ENCODE measurements at regions not wholly inside any gene's neighbourhood (a gene's known extent, or its start where the extent isn't known, plus 50 kb on each side); places are given as distances from the start of the nearest gene placed in this dataset.

GRCh38 chr9:75448281-75448680 is 360.0 kb downstream of the OSTF1 start:
- Histone ChIP-seq H3K9ac (no peak overlapping the region), H3K79me2 (no peaks in the 10 kb centered on the region), H2AFZ (peak overlapping the region; percentile 63), H3K4me2 (ENCODE audit: low read length) (no peak overlapping the region), H3K36me3 (ENCODE audit: control insufficient read depth, insufficient read depth, low read length) (no peaks in the 10 kb centered on the region), H3K4me3 (ENCODE audit: low read depth, low read length) (no peak overlapping the region), H3K9me3 (ENCODE audit: control insufficient read depth, low read length) (no peaks in the 10 kb centered on the region), H3K4me1 (peaks cover 4% of the 10 kb centered on the region), H3K27ac (no peak overlapping the region), H3K27me3 (ENCODE audit: control insufficient read depth, insufficient read depth, low read length) (no peaks in the 10 kb centered on the region)
- TF ChIP-seq CTCF (IDR thresholded peaks at IDR 0.05) = no peak

GRCh38 chr9:75448955-75449354 is 360.6 kb downstream of the OSTF1 start:
- Histone ChIP-seq H3K4me2 (ENCODE audit: low read length) (no peak overlapping the region), H3K36me3 (ENCODE audit: control insufficient read depth, insufficient read depth, low read length) (no peaks in the 10 kb centered on the region), H3K79me2 (no peaks in the 10 kb centered on the region), H3K27ac (no peak overlapping the region), H3K27me3 (ENCODE audit: control insufficient read depth, insufficient read depth, low read length) (no peaks in the 10 kb centered on the region), H3K9ac (no peak overlapping the region), H3K9me3 (ENCODE audit: control insufficient read depth, low read length) (no peaks in the 10 kb centered on the region), H3K4me1 (peaks cover 4% of the 10 kb centered on the region), H3K4me3 (ENCODE audit: low read depth, low read length) (no peak overlapping the region), H2AFZ (peak overlapping the region; percentile 63)
- TF ChIP-seq CTCF (IDR thresholded peaks at IDR 0.05) = no peak

- no peak overlapping the region for H3K9ac ChIP-seq
- no peak for TF ChIP-seq CTCF (IDR thresholded peaks at IDR 0.05)
- peak overlapping the region; percentile 9 for H2AFZ ChIP-seq
- no peak overlapping the region for H3K27ac ChIP-seq
- H3K27me3 ChIP-seq (ENCODE audit: control insufficient read depth, insufficient read depth, low read length) = no peaks in the 10 kb centered on the region
- no peak overlapping the region for H3K4me3 ChIP-seq (ENCODE audit: low read depth, low read length)
- H3K79me2 ChIP-seq = no peaks in the 10 kb centered on the region
- H3K4me2 ChIP-seq (ENCODE audit: low read length) = no peak overlapping the region
- H3K9me3 ChIP-seq (ENCODE audit: control insufficient read depth, low read length) = no peaks in the 10 kb centered on the region
- no peaks in the 10 kb centered on the region for H3K36me3 ChIP-seq (ENCODE audit: control insufficient read depth, insufficient read depth, low read length)
- peaks cover 7% of the 10 kb centered on the region for H3K4me1 ChIP-seq
These were observed 362.7 kb downstream of the OSTF1 start for GRCh38 chr9:75451045-75451444.

GRCh38 chr9:75451505-75451904 is 363.2 kb downstream of the OSTF1 start:
- Histone ChIP-seq H3K4me2 (ENCODE audit: low read length) (no peak overlapping the region), H3K4me3 (ENCODE audit: low read depth, low read length) (no peak overlapping the region), H3K9ac (no peak overlapping the region), H3K4me1 (peaks cover 7% of the 10 kb centered on the region), H3K27me3 (ENCODE audit: control insufficient read depth, insufficient read depth, low read length) (no peaks in the 10 kb centered on the region), H3K79me2 (no peaks in the 10 kb centered on the region), H3K9me3 (ENCODE audit: control insufficient read depth, low read length) (no peaks in the 10 kb centered on the region), H3K27ac (peak overlapping the region; percentile 8), H2AFZ (peak overlapping the region; percentile 48), H3K36me3 (ENCODE audit: control insufficient read depth, insufficient read depth, low read length) (no peaks in the 10 kb centered on the region)
- no peak for TF ChIP-seq CTCF (IDR thresholded peaks at IDR 0.05)

- H3K27ac ChIP-seq = no peak overlapping the region
- peaks cover 7% of the 10 kb centered on the region for H3K4me1 ChIP-seq
- H3K9me3 ChIP-seq (ENCODE audit: control insufficient read depth, low read length) = no peaks in the 10 kb centered on the region
- H3K36me3 ChIP-seq (ENCODE audit: control insufficient read depth, insufficient read depth, low read length) = no peaks in the 10 kb centered on the region
- H3K79me2 ChIP-seq = no peaks in the 10 kb centered on the region
- H2AFZ ChIP-seq = no peak overlapping the region
- no peak overlapping the region for H3K4me2 ChIP-seq (ENCODE audit: low read length)
- no peak overlapping the region for H3K4me3 ChIP-seq (ENCODE audit: low read depth, low read length)
- no peak for TF ChIP-seq CTCF (IDR thresholded peaks at IDR 0.05)
- no peak overlapping the region for H3K9ac ChIP-seq
- no peaks in the 10 kb centered on the region for H3K27me3 ChIP-seq (ENCODE audit: control insufficient read depth, insufficient read depth, low read length)
These were observed 364.2 kb downstream of the OSTF1 start for GRCh38 chr9:75452512-75452911.
